ENCODE measurements at regions not wholly inside any gene's neighbourhood (a gene's known extent, or its start where the extent isn't known, plus 50 kb on each side); places are given as distances from the start of the nearest gene placed in this dataset.
"Not testable (repeated sequence)": the region's sequence is repeated elsewhere in the genome, so short reads cannot be mapped to it uniquely, and the experiment has no call there.

GRCh38 chr7:69067397-69067796 is 530.9 kb upstream of the AUTS2 start:
- TF ChIP-seq CTCF (IDR thresholded peaks at IDR 0.05; ENCODE audit: low read depth, low read length), result peak; percentile 95
- DNase-seq, result peak; percentile 74
- no peaks in the 10 kb centered on the region for H3K36me3 ChIP-seq
- H3K4me3 ChIP-seq (ENCODE audit: low read depth, low read length), result no peak overlapping the region
- no peaks in the 10 kb centered on the region for H3K27me3 ChIP-seq (ENCODE audit: insufficient read depth, low read depth, severe bottlenecking)
- H3K27ac ChIP-seq, result no peak overlapping the region
- H3K9me3 ChIP-seq (ENCODE audit: severe bottlenecking), result no peaks in the 10 kb centered on the region

- Histone ChIP-seq H3K4me3 (ENCODE audit: low read depth, low read length) (no peak overlapping the region), H3K36me3 (no peaks in the 10 kb centered on the region), H3K27me3 (ENCODE audit: insufficient read depth, low read depth, severe bottlenecking) (no peaks in the 10 kb centered on the region), H3K9me3 (ENCODE audit: severe bottlenecking) (no peaks in the 10 kb centered on the region), H3K27ac (no peak overlapping the region)
- no peak for TF ChIP-seq CTCF (IDR thresholded peaks at IDR 0.05; ENCODE audit: low read depth, low read length)
- DNase-seq, result no peak
These were observed 527.8 kb upstream of the AUTS2 start for GRCh38 chr7:69070476-69070875.

GRCh38 chr7:69076566-69076965 is 521.7 kb upstream of the AUTS2 start:
- no peak for DNase-seq
- Histone ChIP-seq H3K27me3 (ENCODE audit: insufficient read depth, low read depth, severe bottlenecking) (no peaks in the 10 kb centered on the region), H3K9me3 (ENCODE audit: severe bottlenecking) (peaks cover 1% of the 10 kb centered on the region), H3K36me3 (no peaks in the 10 kb centered on the region), H3K27ac (no peak overlapping the region), H3K4me3 (ENCODE audit: low read depth, low read length) (no peak overlapping the region)
- no peak for TF ChIP-seq CTCF (IDR thresholded peaks at IDR 0.05; ENCODE audit: low read depth, low read length)

- no peak overlapping the region for H3K4me3 ChIP-seq (ENCODE audit: low read depth, low read length)
- DNase-seq, result no peak
- TF ChIP-seq CTCF (IDR thresholded peaks at IDR 0.05; ENCODE audit: low read depth, low read length), result no peak
- H3K9me3 ChIP-seq (ENCODE audit: severe bottlenecking), result peaks cover 4% of the 10 kb centered on the region
- no peak overlapping the region for H3K27ac ChIP-seq
- no peaks in the 10 kb centered on the region for H3K36me3 ChIP-seq
- no peaks in the 10 kb centered on the region for H3K27me3 ChIP-seq (ENCODE audit: insufficient read depth, low read depth, severe bottlenecking)
These were observed 519.1 kb upstream of the AUTS2 start for GRCh38 chr7:69078997-69079769.

GRCh38 chr7:69087281-69087680 is 511.0 kb upstream of the AUTS2 start:
- not testable (repeated sequence) for H3K4me3 ChIP-seq (ENCODE audit: low read depth, low read length); DNase-seq; H3K27ac ChIP-seq; H3K9me3 ChIP-seq (ENCODE audit: severe bottlenecking); H3K27me3 ChIP-seq (ENCODE audit: insufficient read depth, low read depth, severe bottlenecking); H3K36me3 ChIP-seq

- TF ChIP-seq CTCF (IDR thresholded peaks at IDR 0.05; ENCODE audit: low read depth, low read length), result no peak
- H3K4me3 ChIP-seq (ENCODE audit: low read depth, low read length), result no peak overlapping the region
- H3K36me3 ChIP-seq, result no peaks in the 10 kb centered on the region
- H3K27me3 ChIP-seq (ENCODE audit: insufficient read depth, low read depth, severe bottlenecking), result no peaks in the 10 kb centered on the region
- H3K9me3 ChIP-seq (ENCODE audit: severe bottlenecking), result peaks cover 6% of the 10 kb centered on the region
- H3K27ac ChIP-seq, result no peak overlapping the region
- DNase-seq, result no peak
These were observed 510.1 kb upstream of the AUTS2 start for GRCh38 chr7:69088185-69088584.
